Mesendoderm (in vitro differentiated cells): ENCODE measurements at regions not wholly inside any gene's neighbourhood (a gene's known extent, or its start where the extent isn't known, plus 50 kb on each side); places are given as distances from the start of the nearest gene placed in this dataset.

Source experiments
- DNase-seq: peaks from one replicate; pipeline ENCODE4 v3.0.0; 2013
- H2AK5ac ChIP-seq: 2 replicates; pipeline ENCODE4 v1.6.1; 2013; ENCODE audit warnings: low read length, inconsistent platforms
- H2BK120ac ChIP-seq: 2 replicates; pipeline ENCODE4 v1.6.1; 2013; ENCODE audit warnings: low read depth, mild to moderate bottlenecking, low read length, moderate library complexity, mixed read lengths
- H2BK15ac ChIP-seq: replicated peaks from 2 replicates; pipeline ENCODE4 v1.6.1; 2013; ENCODE audit warnings: low read depth, mild to moderate bottlenecking, moderate library complexity
- H2BK5ac ChIP-seq: 2 replicates; pipeline ENCODE4 v1.6.1; 2013; ENCODE audit warnings: low read length, inconsistent platforms
- H3K18ac ChIP-seq: 2 replicates; pipeline ENCODE4 v1.6.1; 2013; ENCODE audit warnings: mild to moderate bottlenecking, low read length, mixed read lengths
- H3K23ac ChIP-seq: one replicate; pipeline ENCODE4 v1.6.1; 2013; ENCODE audit warnings: low read length
- H3K27ac ChIP-seq: 2 replicates; pipeline ENCODE4 v1.5.1; 2013; ENCODE audit warnings: low read depth, mild to moderate bottlenecking, inconsistent platforms, low read length, moderate library complexity
- H3K27me3 ChIP-seq: 2 replicates; pipeline ENCODE4 v1.6.1; 2013; ENCODE audit warnings: low read length, control low read depth, mild to moderate bottlenecking, inconsistent platforms; ENCODE audit not compliant: insufficient read depth, poor library complexity
- H3K36me3 ChIP-seq: 2 replicates; pipeline ENCODE4 v1.6.1; 2013; ENCODE audit warnings: low read length, inconsistent platforms; ENCODE audit not compliant: control insufficient read depth, insufficient read depth
- H3K4ac ChIP-seq: one replicate; pipeline ENCODE4 v1.6.1; 2013; ENCODE audit warnings: low read depth, mild to moderate bottlenecking, low read length, moderate library complexity
- H3K4me1 ChIP-seq: 2 replicates; pipeline ENCODE4 v1.6.1; 2013; ENCODE audit warnings: low read depth, low read length, inconsistent platforms; ENCODE audit not compliant: control insufficient read depth
- H3K4me2 ChIP-seq: 2 replicates; pipeline ENCODE4 v1.6.1; 2013; ENCODE audit warnings: low read length
- H3K4me3 ChIP-seq: 2 replicates; pipeline ENCODE4 v1.5.1; 2013; ENCODE audit warnings: mild to moderate bottlenecking, low read length
- H3K56ac ChIP-seq: one replicate; pipeline ENCODE4 v1.6.1; 2013; ENCODE audit warnings: low read length
- H3K79me1 ChIP-seq: 2 replicates; pipeline ENCODE4 v1.6.1; 2013; ENCODE audit warnings: low read length, inconsistent platforms
- H3K79me2 ChIP-seq: 2 replicates; pipeline ENCODE4 v1.6.1; 2013; ENCODE audit warnings: mild to moderate bottlenecking, low read length; ENCODE audit not compliant: control insufficient read depth, insufficient read depth
- H3K9ac ChIP-seq: 2 replicates; pipeline ENCODE4 v1.6.1; 2013; ENCODE audit warnings: low read length, inconsistent platforms
- H4K5ac ChIP-seq: one replicate; pipeline ENCODE4 v1.6.1; 2013; ENCODE audit warnings: low read length
- H4K8ac ChIP-seq: one replicate; pipeline ENCODE4 v1.6.1; 2013; ENCODE audit warnings: low read depth, mild to moderate bottlenecking, control low read depth, low read length, moderate library complexity
- WGBS: extraction: QIAGEN DNeasy Blood & Tissue Kit; methylation state at CpG from one replicate; pipeline ENCODE4 v1.1.7; 2013; ENCODE audit warnings: low lambda C conversion rate, missing lambda C conversion rate; ENCODE audit not compliant: insufficient coverage; ENCODE audit errors: extremely low coverage; 5-methylcytosine and 5-hydroxymethylcytosine counted together

DNA sequence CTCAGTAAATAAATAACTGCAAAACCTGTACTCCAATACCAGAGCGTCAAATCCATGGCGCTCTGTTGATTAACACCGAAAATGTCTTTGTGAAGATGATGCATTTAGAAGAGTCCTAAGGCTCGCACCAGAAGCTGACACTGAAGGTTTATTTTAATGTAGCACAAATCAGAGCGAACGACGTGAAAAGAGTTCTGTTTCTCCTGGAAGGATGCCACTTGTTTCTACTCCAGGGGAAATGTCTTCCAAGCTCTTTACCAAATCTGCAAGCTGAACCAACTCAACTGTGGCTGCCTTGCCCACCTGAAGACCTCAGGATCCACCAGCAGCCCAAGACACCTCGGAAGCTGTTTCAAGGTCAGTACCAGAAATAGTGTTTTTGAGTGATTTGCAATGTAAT is 194.4 kb upstream of the MAF start:
- Histone ChIP-seq H3K4me1 (no peaks in the 10 kb centered on the region), H2AK5ac (no peak overlapping the region), H3K4me2 (no peak overlapping the region), H3K56ac (no peak overlapping the region), H2BK5ac (no peak overlapping the region), H3K27ac (no peak overlapping the region), H3K36me3 (no peaks in the 10 kb centered on the region), H3K18ac (no peak overlapping the region), H4K5ac (no peak overlapping the region), H3K9ac (no peak overlapping the region), H3K4me3 (no peak overlapping the region), H3K79me1 (no peaks in the 10 kb centered on the region), H3K23ac (no peak overlapping the region), H3K4ac (no peak overlapping the region), H2BK120ac (no peak overlapping the region), H2BK15ac (no peak overlapping the region), H3K27me3 (no peaks in the 10 kb centered on the region), H3K79me2 (no peaks in the 10 kb centered on the region), H4K8ac (no peak overlapping the region)
- no peak for DNase-seq
- WGBS, result no CpG with 5 or more reads among the region's 8 CpGs

- WGBS, result no CpG with 5 or more reads among the region's 10 CpGs
These were observed 192.3 kb upstream of the MAF start for GRCh38 chr16:79792664-79793351.

DNA sequence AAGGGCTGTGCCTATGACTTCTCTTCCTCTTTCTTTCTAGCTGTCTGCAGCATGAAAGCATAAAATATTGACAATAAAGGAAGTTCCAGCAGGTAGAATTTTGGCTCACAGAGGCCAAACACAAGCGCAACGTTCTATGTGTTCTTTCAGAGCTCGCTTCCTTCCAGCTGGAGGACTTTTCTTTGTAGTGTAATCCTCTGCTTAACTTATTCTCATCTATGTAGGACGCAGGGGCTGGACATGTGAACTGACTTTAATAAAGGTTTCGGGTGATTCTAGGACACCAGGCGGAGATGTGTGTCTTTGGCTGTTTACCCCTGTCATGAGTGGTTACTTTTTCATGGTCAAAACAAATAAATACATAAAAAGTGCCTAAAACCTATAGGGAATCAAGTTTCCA is 191.5 kb upstream of the MAF start:
- no peak overlapping the region for H2BK5ac ChIP-seq
- H3K79me1 ChIP-seq, result no peaks in the 10 kb centered on the region
- H3K4me2 ChIP-seq, result no peak overlapping the region
- H3K27me3 ChIP-seq, result no peaks in the 10 kb centered on the region
- H3K18ac ChIP-seq, result no peak overlapping the region
- no peak overlapping the region for H2BK120ac ChIP-seq
- H3K27ac ChIP-seq, result no peak overlapping the region
- no peak overlapping the region for H4K8ac ChIP-seq
- DNase-seq, result no peak
- no peak overlapping the region for H3K23ac ChIP-seq
- H3K9ac ChIP-seq, result no peak overlapping the region
- no peak overlapping the region for H3K56ac ChIP-seq
- H3K4me1 ChIP-seq, result no peaks in the 10 kb centered on the region
- H2BK15ac ChIP-seq, result no peak overlapping the region
- H3K36me3 ChIP-seq, result no peaks in the 10 kb centered on the region
- no peaks in the 10 kb centered on the region for H3K79me2 ChIP-seq
- no CpG with 5 or more reads among the region's 6 CpGs for WGBS
- no peak overlapping the region for H3K4ac ChIP-seq
- no peak overlapping the region for H4K5ac ChIP-seq
- no peak overlapping the region for H2AK5ac ChIP-seq
- H3K4me3 ChIP-seq, result no peak overlapping the region

More at GRCh38 chr16:79792664-79793351, 192.3 kb upstream of the MAF start:
- no peak overlapping the region for H2BK5ac ChIP-seq
- no peak overlapping the region for H2AK5ac ChIP-seq
- no peak for DNase-seq
- H3K9ac ChIP-seq, result no peak overlapping the region
- H2BK120ac ChIP-seq, result no peak overlapping the region
- no peaks in the 10 kb centered on the region for H3K79me2 ChIP-seq
- no peaks in the 10 kb centered on the region for H3K36me3 ChIP-seq
- no peak overlapping the region for H3K23ac ChIP-seq
- H3K56ac ChIP-seq, result no peak overlapping the region
- H3K27ac ChIP-seq, result no peak overlapping the region
- H3K27me3 ChIP-seq, result no peaks in the 10 kb centered on the region
- no peak overlapping the region for H3K18ac ChIP-seq
- H3K4ac ChIP-seq, result no peak overlapping the region
- H3K4me1 ChIP-seq, result no peaks in the 10 kb centered on the region
- H4K5ac ChIP-seq, result no peak overlapping the region
- H3K4me3 ChIP-seq, result no peak overlapping the region
- H3K4me2 ChIP-seq, result no peak overlapping the region
- no peak overlapping the region for H2BK15ac ChIP-seq
- H4K8ac ChIP-seq, result no peak overlapping the region
- H3K79me1 ChIP-seq, result no peaks in the 10 kb centered on the region

DNA sequence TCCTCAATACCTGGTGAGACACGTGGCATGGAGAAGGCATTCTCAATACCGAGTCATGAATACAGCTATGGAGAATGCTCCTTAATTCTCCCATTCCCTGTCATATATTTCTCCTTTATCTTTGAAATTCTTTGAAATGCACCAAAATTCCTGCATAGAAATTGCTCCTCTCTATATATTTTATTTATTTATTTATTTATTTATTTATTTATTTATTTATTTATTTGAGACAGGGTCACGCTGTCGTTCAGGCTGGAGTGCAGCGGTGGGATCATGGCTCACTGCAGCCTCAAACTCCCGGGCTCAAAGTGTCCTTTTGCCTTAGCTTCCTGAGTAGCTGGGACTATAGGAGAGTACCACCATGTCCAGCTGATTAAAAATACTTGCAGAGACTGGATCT is 190.3 kb upstream of the MAF start:
- Histone ChIP-seq H2BK5ac (no peak overlapping the region), H3K27me3 (no peaks in the 10 kb centered on the region), H3K79me2 (no peaks in the 10 kb centered on the region), H3K27ac (no peak overlapping the region), H3K36me3 (no peaks in the 10 kb centered on the region), H3K79me1 (no peaks in the 10 kb centered on the region), H2AK5ac (no peak overlapping the region), H3K18ac (no peak overlapping the region), H2BK120ac (no peak overlapping the region), H4K8ac (no peak overlapping the region), H2BK15ac (no peak overlapping the region), H3K4ac (no peak overlapping the region), H3K9ac (no peak overlapping the region), H3K56ac (no peak overlapping the region), H3K23ac (no peak overlapping the region), H3K4me3 (no peak overlapping the region), H4K5ac (no peak overlapping the region), H3K4me1 (no peaks in the 10 kb centered on the region), H3K4me2 (no peak overlapping the region)
- WGBS, result no CpG with 5 or more reads among the region's 6 CpGs
- no peak for DNase-seq

GRCh38 chr16:79788949-79789348 is 188.4 kb upstream of the MAF start:
- Histone ChIP-seq H3K36me3 (no peaks in the 10 kb centered on the region), H3K4me2 (no peak overlapping the region), H3K4ac (no peak overlapping the region), H3K4me3 (no peak overlapping the region), H3K18ac (no peak overlapping the region), H3K23ac (no peak overlapping the region), H4K5ac (no peak overlapping the region), H3K27me3 (no peaks in the 10 kb centered on the region), H2BK15ac (no peak overlapping the region), H2BK120ac (no peak overlapping the region), H3K79me2 (no peaks in the 10 kb centered on the region), H4K8ac (no peak overlapping the region), H3K79me1 (no peaks in the 10 kb centered on the region), H3K9ac (no peak overlapping the region), H3K4me1 (no peaks in the 10 kb centered on the region), H3K56ac (no peak overlapping the region), H2AK5ac (no peak overlapping the region), H2BK5ac (no peak overlapping the region), H3K27ac (no peak overlapping the region)
- WGBS, result no CpG with 5 or more reads among the region's 5 CpGs
- DNase-seq, result no peak

- no peak overlapping the region for H3K56ac ChIP-seq
- no peak overlapping the region for H2BK15ac ChIP-seq
- no peaks in the 10 kb centered on the region for H3K4me1 ChIP-seq
- H2BK120ac ChIP-seq, result no peak overlapping the region
- no CpG with 5 or more reads among the region's 3 CpGs for WGBS
- H4K8ac ChIP-seq, result no peak overlapping the region
- H3K27me3 ChIP-seq, result no peaks in the 10 kb centered on the region
- no peak overlapping the region for H3K4me2 ChIP-seq
- DNase-seq, result no peak
- no peak overlapping the region for H2AK5ac ChIP-seq
- no peak overlapping the region for H3K18ac ChIP-seq
- H3K27ac ChIP-seq, result no peak overlapping the region
- no peaks in the 10 kb centered on the region for H3K79me1 ChIP-seq
- H3K9ac ChIP-seq, result no peak overlapping the region
- H3K79me2 ChIP-seq, result no peaks in the 10 kb centered on the region
- H3K36me3 ChIP-seq, result no peaks in the 10 kb centered on the region
- H4K5ac ChIP-seq, result no peak overlapping the region
- H3K4ac ChIP-seq, result no peak overlapping the region
- H3K4me3 ChIP-seq, result no peak overlapping the region
- H3K23ac ChIP-seq, result no peak overlapping the region
- no peak overlapping the region for H2BK5ac ChIP-seq
These were observed 185.9 kb upstream of the MAF start for GRCh38 chr16:79786389-79786788.
